ENCODE measurements at regions not wholly inside any gene's neighbourhood (a gene's known extent, or its start where the extent isn't known, plus 50 kb on each side); places are given as distances from the start of the nearest gene placed in this dataset.

DNA sequence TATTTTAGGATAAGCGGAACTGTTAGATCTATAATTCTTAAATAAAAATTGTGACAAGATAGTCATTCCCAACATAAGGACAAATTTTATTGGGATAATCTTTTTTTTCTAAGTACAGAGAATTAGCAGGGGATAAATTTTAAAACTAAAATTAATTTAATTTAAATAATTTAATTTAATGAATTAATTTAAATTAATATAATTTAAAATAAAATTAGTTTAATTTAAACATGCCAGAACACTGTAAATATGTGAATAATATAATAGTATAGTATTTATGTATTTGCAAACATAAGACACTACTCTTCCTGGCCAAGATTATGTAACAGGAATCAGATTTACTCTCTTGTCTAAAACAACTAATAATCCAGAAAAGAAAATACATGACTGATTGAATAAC, 1055.9 kb downstream of the PDHA2 start:
- TF ChIP-seq, protein P1, sequence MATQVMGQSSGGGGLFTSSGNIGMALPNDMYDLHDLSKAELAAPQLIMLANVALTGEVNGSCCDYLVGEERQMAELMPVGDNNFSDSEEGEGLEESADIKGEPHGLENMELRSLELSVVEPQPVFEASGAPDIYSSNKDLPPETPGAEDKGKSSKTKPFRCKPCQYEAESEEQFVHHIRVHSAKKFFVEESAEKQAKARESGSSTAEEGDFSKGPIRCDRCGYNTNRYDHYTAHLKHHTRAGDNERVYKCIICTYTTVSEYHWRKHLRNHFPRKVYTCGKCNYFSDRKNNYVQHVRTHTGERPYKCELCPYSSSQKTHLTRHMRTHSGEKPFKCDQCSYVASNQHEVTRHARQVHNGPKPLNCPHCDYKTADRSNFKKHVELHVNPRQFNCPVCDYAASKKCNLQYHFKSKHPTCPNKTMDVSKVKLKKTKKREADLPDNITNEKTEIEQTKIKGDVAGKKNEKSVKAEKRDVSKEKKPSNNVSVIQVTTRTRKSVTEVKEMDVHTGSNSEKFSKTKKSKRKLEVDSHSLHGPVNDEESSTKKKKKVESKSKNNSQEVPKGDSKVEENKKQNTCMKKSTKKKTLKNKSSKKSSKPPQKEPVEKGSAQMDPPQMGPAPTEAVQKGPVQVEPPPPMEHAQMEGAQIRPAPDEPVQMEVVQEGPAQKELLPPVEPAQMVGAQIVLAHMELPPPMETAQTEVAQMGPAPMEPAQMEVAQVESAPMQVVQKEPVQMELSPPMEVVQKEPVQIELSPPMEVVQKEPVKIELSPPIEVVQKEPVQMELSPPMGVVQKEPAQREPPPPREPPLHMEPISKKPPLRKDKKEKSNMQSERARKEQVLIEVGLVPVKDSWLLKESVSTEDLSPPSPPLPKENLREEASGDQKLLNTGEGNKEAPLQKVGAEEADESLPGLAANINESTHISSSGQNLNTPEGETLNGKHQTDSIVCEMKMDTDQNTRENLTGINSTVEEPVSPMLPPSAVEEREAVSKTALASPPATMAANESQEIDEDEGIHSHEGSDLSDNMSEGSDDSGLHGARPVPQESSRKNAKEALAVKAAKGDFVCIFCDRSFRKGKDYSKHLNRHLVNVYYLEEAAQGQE (IDR thresholded peaks at IDR 0.05), result no peak
- TF ChIP-seq, protein P2, sequence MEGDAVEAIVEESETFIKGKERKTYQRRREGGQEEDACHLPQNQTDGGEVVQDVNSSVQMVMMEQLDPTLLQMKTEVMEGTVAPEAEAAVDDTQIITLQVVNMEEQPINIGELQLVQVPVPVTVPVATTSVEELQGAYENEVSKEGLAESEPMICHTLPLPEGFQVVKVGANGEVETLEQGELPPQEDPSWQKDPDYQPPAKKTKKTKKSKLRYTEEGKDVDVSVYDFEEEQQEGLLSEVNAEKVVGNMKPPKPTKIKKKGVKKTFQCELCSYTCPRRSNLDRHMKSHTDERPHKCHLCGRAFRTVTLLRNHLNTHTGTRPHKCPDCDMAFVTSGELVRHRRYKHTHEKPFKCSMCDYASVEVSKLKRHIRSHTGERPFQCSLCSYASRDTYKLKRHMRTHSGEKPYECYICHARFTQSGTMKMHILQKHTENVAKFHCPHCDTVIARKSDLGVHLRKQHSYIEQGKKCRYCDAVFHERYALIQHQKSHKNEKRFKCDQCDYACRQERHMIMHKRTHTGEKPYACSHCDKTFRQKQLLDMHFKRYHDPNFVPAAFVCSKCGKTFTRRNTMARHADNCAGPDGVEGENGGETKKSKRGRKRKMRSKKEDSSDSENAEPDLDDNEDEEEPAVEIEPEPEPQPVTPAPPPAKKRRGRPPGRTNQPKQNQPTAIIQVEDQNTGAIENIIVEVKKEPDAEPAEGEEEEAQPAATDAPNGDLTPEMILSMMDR (IDR thresholded peaks at IDR 0.05; ENCODE audit: low read depth, low read length, missing input control), result no peak
- TF ChIP-seq, protein P3, sequence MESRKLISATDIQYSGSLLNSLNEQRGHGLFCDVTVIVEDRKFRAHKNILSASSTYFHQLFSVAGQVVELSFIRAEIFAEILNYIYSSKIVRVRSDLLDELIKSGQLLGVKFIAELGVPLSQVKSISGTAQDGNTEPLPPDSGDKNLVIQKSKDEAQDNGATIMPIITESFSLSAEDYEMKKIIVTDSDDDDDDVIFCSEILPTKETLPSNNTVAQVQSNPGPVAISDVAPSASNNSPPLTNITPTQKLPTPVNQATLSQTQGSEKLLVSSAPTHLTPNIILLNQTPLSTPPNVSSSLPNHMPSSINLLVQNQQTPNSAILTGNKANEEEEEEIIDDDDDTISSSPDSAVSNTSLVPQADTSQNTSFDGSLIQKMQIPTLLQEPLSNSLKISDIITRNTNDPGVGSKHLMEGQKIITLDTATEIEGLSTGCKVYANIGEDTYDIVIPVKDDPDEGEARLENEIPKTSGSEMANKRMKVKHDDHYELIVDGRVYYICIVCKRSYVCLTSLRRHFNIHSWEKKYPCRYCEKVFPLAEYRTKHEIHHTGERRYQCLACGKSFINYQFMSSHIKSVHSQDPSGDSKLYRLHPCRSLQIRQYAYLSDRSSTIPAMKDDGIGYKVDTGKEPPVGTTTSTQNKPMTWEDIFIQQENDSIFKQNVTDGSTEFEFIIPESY (IDR thresholded peaks at IDR 0.05), result no peak
- TF ChIP-seq, protein P4, sequence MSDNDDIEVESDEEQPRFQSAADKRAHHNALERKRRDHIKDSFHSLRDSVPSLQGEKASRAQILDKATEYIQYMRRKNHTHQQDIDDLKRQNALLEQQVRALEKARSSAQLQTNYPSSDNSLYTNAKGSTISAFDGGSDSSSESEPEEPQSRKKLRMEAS (IDR thresholded peaks at IDR 0.05), result no peak
- no peak for TF ChIP-seq GABPA (IDR thresholded peaks at IDR 0.05 in 1 of 2, conservative IDR thresholded peaks at IDR 0.05 in 1 of 2)
- no peak for TF ChIP-seq YY1 (IDR thresholded peaks at IDR 0.05)
- TF ChIP-seq SP1 (IDR thresholded peaks at IDR 0.05), result no peak
- no peak for TF ChIP-seq RAD21 (IDR thresholded peaks at IDR 0.05)
- TF ChIP-seq, protein P5, sequence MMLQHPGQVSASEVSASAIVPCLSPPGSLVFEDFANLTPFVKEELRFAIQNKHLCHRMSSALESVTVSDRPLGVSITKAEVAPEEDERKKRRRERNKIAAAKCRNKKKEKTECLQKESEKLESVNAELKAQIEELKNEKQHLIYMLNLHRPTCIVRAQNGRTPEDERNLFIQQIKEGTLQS (IDR thresholded peaks at IDR 0.05), result no peak
- TF ChIP-seq FOXA2 (IDR thresholded peaks at IDR 0.05), result no peak
- TF ChIP-seq JUND (IDR thresholded peaks at IDR 0.05), result no peak
- no peak for TF ChIP-seq TAF1 (conservative IDR thresholded peaks at IDR 0.05)
- no peak for TF ChIP-seq EGR1 (IDR thresholded peaks at IDR 0.05; ENCODE audit: low read depth in 2 of 2)
- TF ChIP-seq FOXA1 (IDR thresholded peaks at IDR 0.05), result no peak

Data from liver (tissue), 3 donors.